ENCODE measurements at regions not wholly inside any gene's neighbourhood (a gene's known extent, or its start where the extent isn't known, plus 50 kb on each side); places are given as distances from the start of the nearest gene placed in this dataset.

DNA sequence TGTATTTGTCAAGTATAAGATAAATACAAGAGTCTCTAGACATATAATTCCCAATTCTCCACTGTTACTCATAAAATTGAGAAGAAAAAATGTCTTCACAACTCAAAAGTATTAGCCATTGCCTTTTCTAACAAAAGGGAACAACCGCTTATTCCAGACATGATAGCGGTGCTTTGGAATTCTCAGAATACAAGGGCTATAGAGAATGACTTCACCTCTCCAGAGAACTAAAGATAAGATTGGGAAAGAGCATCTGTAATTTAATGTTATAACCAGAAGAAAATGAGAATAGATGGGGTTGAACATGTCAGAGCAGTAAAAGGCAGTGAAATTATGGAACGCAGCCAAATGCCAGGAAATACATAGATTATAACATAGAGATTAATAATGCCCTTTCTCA lies 730.8 kb downstream of the C6orf118 start:
- ATAC-seq: no peak
- Histone ChIP-seq H3K36me3 (ENCODE audit: control insufficient read depth in 2 of 3, insufficient read depth in 3 of 3, low read length in 3 of 3) (no peaks in the 10 kb centered on the region), H3K4me3 (ENCODE audit: low read length) (no peak overlapping the region), H3K4me1 (ENCODE audit: control insufficient read depth in 2 of 2, insufficient read depth in 2 of 2, low read length in 2 of 2) (no peaks in the 10 kb centered on the region), H3K27me3 (ENCODE audit: control insufficient read depth in 2 of 2, insufficient read depth in 2 of 2, low read length in 2 of 2) (no peaks in the 10 kb centered on the region), H3K9me3 (ENCODE audit: control insufficient read depth in 2 of 3, low read length in 3 of 3) (peaks cover 0 to 16% (median 0%) of the 10 kb centered on the region in 3 experiments), H3K27ac (ENCODE audit: low read depth, low read length) (no peak overlapping the region)
- Mint-ChIP-seq H3K4me1 (no peaks in the 10 kb centered on the region), H3K27ac (no peak overlapping the region), H3K27me3 (no peaks in the 10 kb centered on the region), H3K9me3 (peaks cover 0 to 26% (median 14%) of the 10 kb centered on the region in 11 donors), H3K4me3 (no peak overlapping the region), H3K36me3 (peaks cover 0 to 7% (median 0%) of the 10 kb centered on the region in 5 donors)
- intact Hi-C loops (cut with micrococcal nuclease): no loop called here
- POLR2A ChIA-PET: no interaction called here
- CTCF ChIA-PET: no interaction called here
- no peak for DNase-seq

DNA sequence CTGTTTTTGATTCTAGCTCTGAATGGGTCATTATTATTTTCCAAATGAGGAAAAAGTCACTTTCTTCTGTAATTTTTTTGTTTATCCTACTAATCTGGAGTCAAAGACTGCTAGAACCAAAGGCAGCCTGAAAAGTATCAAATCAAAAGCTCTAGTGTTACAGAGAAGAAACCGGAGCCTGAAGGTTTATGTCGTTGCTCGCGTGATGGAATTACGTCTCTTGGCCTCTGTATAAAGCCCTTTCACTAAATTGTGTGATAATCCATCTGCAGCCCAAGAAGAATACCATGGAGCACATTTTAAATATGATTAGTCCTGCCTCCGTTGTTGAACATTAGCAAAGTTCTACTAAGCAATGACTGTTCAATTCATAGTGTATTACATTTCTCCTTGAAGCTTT lies 738.6 kb downstream of the C6orf118 start:
- Histone ChIP-seq H3K36me3 (ENCODE audit: control insufficient read depth in 2 of 3, insufficient read depth in 3 of 3, low read length in 3 of 3) (no peaks in the 10 kb centered on the region), H3K27ac (ENCODE audit: low read depth, low read length) (no peak overlapping the region), H3K27me3 (ENCODE audit: control insufficient read depth in 2 of 2, insufficient read depth in 2 of 2, low read length in 2 of 2) (no peaks in the 10 kb centered on the region), H3K4me1 (ENCODE audit: control insufficient read depth in 2 of 2, insufficient read depth in 2 of 2, low read length in 2 of 2) (no peaks in the 10 kb centered on the region), H3K9me3 (ENCODE audit: control insufficient read depth in 2 of 3, low read length in 3 of 3) (no peaks in the 10 kb centered on the region), H3K4me3 (ENCODE audit: low read length) (no peak overlapping the region)
- Mint-ChIP-seq H3K9me3 (peaks cover 0 to 15% (median 5%) of the 10 kb centered on the region in 11 donors), H3K4me1 (no peaks in the 10 kb centered on the region), H3K4me3 (no peak overlapping the region), H3K27me3 (no peaks in the 10 kb centered on the region), H3K36me3 (no peaks in the 10 kb centered on the region), H3K27ac (no peak overlapping the region)
- ATAC-seq (no peak), DNase-seq (no peak)
- CTCF ChIA-PET: no interaction called here
- intact Hi-C loops (cut with micrococcal nuclease): no loop called here
- POLR2A ChIA-PET: no interaction called here

GRCh38 chr6:164569509-164569908 lies 739.9 kb downstream of the C6orf118 start:
- intact Hi-C loops (cut with micrococcal nuclease): no loop called here
- H3K4me1 ChIP-seq (ENCODE audit: control insufficient read depth in 2 of 2, insufficient read depth in 2 of 2, low read length in 2 of 2): no peaks in the 10 kb centered on the region
- no peaks in the 10 kb centered on the region for H3K9me3 ChIP-seq (ENCODE audit: control insufficient read depth in 2 of 3, low read length in 3 of 3)
- H3K4me3 ChIP-seq (ENCODE audit: low read length): no peak overlapping the region
- ATAC-seq (no peak), DNase-seq (no peak)
- Mint-ChIP-seq H3K27me3 (no peaks in the 10 kb centered on the region), H3K9me3 (peaks cover 0 to 12% (median 5%) of the 10 kb centered on the region in 11 donors), H3K4me1 (no peaks in the 10 kb centered on the region), H3K4me3 (no peak overlapping the region), H3K36me3 (no peaks in the 10 kb centered on the region), H3K27ac (no peak overlapping the region)
- H3K36me3 ChIP-seq (ENCODE audit: control insufficient read depth in 2 of 3, insufficient read depth in 3 of 3, low read length in 3 of 3): no peaks in the 10 kb centered on the region
- H3K27ac ChIP-seq (ENCODE audit: low read depth, low read length): no peak overlapping the region
- ChIA-PET POLR2A (no interaction called here), CTCF (no interaction called here)
- H3K27me3 ChIP-seq (ENCODE audit: control insufficient read depth in 2 of 2, insufficient read depth in 2 of 2, low read length in 2 of 2): no peaks in the 10 kb centered on the region

- no peak overlapping the region for H3K4me3 ChIP-seq (ENCODE audit: low read length)
- no peaks in the 10 kb centered on the region for H3K4me1 ChIP-seq (ENCODE audit: control insufficient read depth in 2 of 2, insufficient read depth in 2 of 2, low read length in 2 of 2)
- no peaks in the 10 kb centered on the region for H3K36me3 ChIP-seq (ENCODE audit: control insufficient read depth in 2 of 3, insufficient read depth in 3 of 3, low read length in 3 of 3)
- Mint-ChIP-seq H3K4me1 (no peaks in the 10 kb centered on the region), H3K36me3 (no peaks in the 10 kb centered on the region), H3K27ac (no peak overlapping the region), H3K9me3 (peaks cover 5 to 35% (median 14%) of the 10 kb centered on the region in 11 donors), H3K27me3 (no peaks in the 10 kb centered on the region), H3K4me3 (no peak overlapping the region)
- no peak overlapping the region for H3K27ac ChIP-seq (ENCODE audit: low read depth, low read length)
- peaks cover 0 to 4% (median 0%) of the 10 kb centered on the region in 3 experiments for H3K9me3 ChIP-seq (ENCODE audit: control insufficient read depth in 2 of 3, low read length in 3 of 3)
- ChIA-PET POLR2A (no interaction called here), CTCF (no interaction called here)
- intact Hi-C loops (cut with micrococcal nuclease): no loop called here
- DNase-seq: no peak
- no peaks in the 10 kb centered on the region for H3K27me3 ChIP-seq (ENCODE audit: control insufficient read depth in 2 of 2, insufficient read depth in 2 of 2, low read length in 2 of 2)
- no peak for ATAC-seq
Measured at GRCh38 chr6:164563924-164564323, 745.5 kb downstream of the C6orf118 start.

GRCh38 chr6:164561656-164562055 lies 747.7 kb downstream of the C6orf118 start:
- Mint-ChIP-seq H3K4me1 (no peaks in the 10 kb centered on the region), H3K27me3 (no peaks in the 10 kb centered on the region), H3K4me3 (no peak overlapping the region), H3K9me3 (peaks cover 3 to 35% (median 14%) of the 10 kb centered on the region in 11 donors), H3K36me3 (no peaks in the 10 kb centered on the region), H3K27ac (no peak overlapping the region)
- ChIA-PET POLR2A (no interaction called here), CTCF (no interaction called here)
- H3K4me1 ChIP-seq (ENCODE audit: control insufficient read depth in 2 of 2, insufficient read depth in 2 of 2, low read length in 2 of 2): no peaks in the 10 kb centered on the region
- no peak for DNase-seq
- no peaks in the 10 kb centered on the region for H3K36me3 ChIP-seq (ENCODE audit: control insufficient read depth in 2 of 3, insufficient read depth in 3 of 3, low read length in 3 of 3)
- no peak overlapping the region for H3K4me3 ChIP-seq (ENCODE audit: low read length)
- no peak overlapping the region for H3K27ac ChIP-seq (ENCODE audit: low read depth, low read length)
- intact Hi-C loops (cut with micrococcal nuclease): no loop called here
- ATAC-seq: no peak
- H3K27me3 ChIP-seq (ENCODE audit: control insufficient read depth in 2 of 2, insufficient read depth in 2 of 2, low read length in 2 of 2): no peaks in the 10 kb centered on the region
- H3K9me3 ChIP-seq (ENCODE audit: control insufficient read depth in 2 of 3, low read length in 3 of 3): peaks cover 0 to 4% (median 0%) of the 10 kb centered on the region in 3 experiments

GRCh38 chr6:164554700-164555476 lies 754.5 kb downstream of the C6orf118 start:
- CTCF ChIA-PET: no interaction called here
- intact Hi-C loops (cut with micrococcal nuclease): no loop called here
- H3K27ac ChIP-seq (ENCODE audit: low read depth, low read length): no peak overlapping the region
- no peak for DNase-seq
- no peak for ATAC-seq
- Mint-ChIP-seq H3K4me3 (no peak overlapping the region), H3K9me3 (peaks cover 0 to 22% (median 7%) of the 10 kb centered on the region in 11 donors), H3K27ac (no peak overlapping the region), H3K27me3 (no peaks in the 10 kb centered on the region), H3K36me3 (no peaks in the 10 kb centered on the region), H3K4me1 (no peaks in the 10 kb centered on the region)
- H3K9me3 ChIP-seq (ENCODE audit: control insufficient read depth in 2 of 3, low read length in 3 of 3): peaks cover 0 to 8% (median 0%) of the 10 kb centered on the region in 3 experiments
- no peaks in the 10 kb centered on the region for H3K36me3 ChIP-seq (ENCODE audit: control insufficient read depth in 2 of 3, insufficient read depth in 3 of 3, low read length in 3 of 3)
- POLR2A ChIA-PET: no interaction called here
- H3K4me1 ChIP-seq (ENCODE audit: control insufficient read depth in 2 of 2, insufficient read depth in 2 of 2, low read length in 2 of 2): no peaks in the 10 kb centered on the region
- no peaks in the 10 kb centered on the region for H3K27me3 ChIP-seq (ENCODE audit: control insufficient read depth in 2 of 2, insufficient read depth in 2 of 2, low read length in 2 of 2)
- H3K4me3 ChIP-seq (ENCODE audit: low read length): no peak overlapping the region

- no peak for ATAC-seq
- no peaks in the 10 kb centered on the region for H3K27me3 ChIP-seq (ENCODE audit: control insufficient read depth in 2 of 2, insufficient read depth in 2 of 2, low read length in 2 of 2)
- ChIA-PET CTCF (no interaction called here), POLR2A (no interaction called here)
- Mint-ChIP-seq H3K27ac (no peak overlapping the region), H3K4me1 (peaks cover 0 to 1% (median 0%) of the 10 kb centered on the region in 7 donors), H3K36me3 (no peaks in the 10 kb centered on the region), H3K9me3 (peaks cover 0 to 21% (median 7%) of the 10 kb centered on the region in 11 donors), H3K4me3 (no peak overlapping the region), H3K27me3 (no peaks in the 10 kb centered on the region)
- intact Hi-C loops (cut with micrococcal nuclease): no loop called here
- no peak overlapping the region for H3K4me3 ChIP-seq (ENCODE audit: low read length)
- no peak for DNase-seq
- peaks cover 0 to 8% (median 0%) of the 10 kb centered on the region in 3 experiments for H3K9me3 ChIP-seq (ENCODE audit: control insufficient read depth in 2 of 3, low read length in 3 of 3)
- H3K36me3 ChIP-seq (ENCODE audit: control insufficient read depth in 2 of 3, insufficient read depth in 3 of 3, low read length in 3 of 3): no peaks in the 10 kb centered on the region
- H3K4me1 ChIP-seq (ENCODE audit: control insufficient read depth in 2 of 2, insufficient read depth in 2 of 2, low read length in 2 of 2): no peaks in the 10 kb centered on the region
- H3K27ac ChIP-seq (ENCODE audit: low read depth, low read length): no peak overlapping the region
Measured at GRCh38 chr6:164554226-164554625, 755.2 kb downstream of the C6orf118 start.
